ENCODE measurements at regions not wholly inside any gene's neighbourhood (a gene's known extent, or its start where the extent isn't known, plus 50 kb on each side); places are given as distances from the start of the nearest gene placed in this dataset.

DNA sequence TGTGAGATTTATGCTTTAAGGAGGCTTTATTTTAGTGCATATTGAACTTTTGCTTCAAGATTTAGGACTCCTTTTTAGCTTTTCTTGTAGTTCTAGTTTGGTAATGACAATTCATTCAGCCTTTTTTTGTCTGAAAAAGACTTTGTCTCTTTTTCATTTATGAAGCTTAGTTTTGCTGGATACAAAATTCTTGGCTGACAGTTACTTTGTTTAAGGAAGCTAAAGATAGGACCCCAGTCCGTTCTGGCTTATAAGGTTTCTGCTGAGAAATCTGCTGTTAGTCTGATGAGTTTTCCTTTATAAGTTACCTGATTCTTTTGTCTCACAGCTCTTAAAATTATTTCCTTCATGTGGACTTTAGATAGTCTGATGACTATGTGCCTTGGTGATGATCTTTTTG is 142.8 kb upstream of the B3GAT2 start:
- TF ChIP-seq POLR2AphosphoS5 (IDR thresholded peaks at IDR 0.05; ENCODE audit: low read depth, low read length) (no peak), FOXP2 (optimal IDR thresholded peaks at IDR 0.05; ENCODE audit: borderline replicate concordance, extremely low read depth, extremely low read length, insufficient read depth) (no peak), SIN3A (IDR thresholded peaks at IDR 0.05; ENCODE audit: borderline replicate concordance, insufficient read depth, low read length) (no peak), TAF1 (IDR thresholded peaks at IDR 0.05; ENCODE audit: borderline replicate concordance, insufficient read depth, low read length) (no peak)
- TF ChIP-seq, protein P1, sequence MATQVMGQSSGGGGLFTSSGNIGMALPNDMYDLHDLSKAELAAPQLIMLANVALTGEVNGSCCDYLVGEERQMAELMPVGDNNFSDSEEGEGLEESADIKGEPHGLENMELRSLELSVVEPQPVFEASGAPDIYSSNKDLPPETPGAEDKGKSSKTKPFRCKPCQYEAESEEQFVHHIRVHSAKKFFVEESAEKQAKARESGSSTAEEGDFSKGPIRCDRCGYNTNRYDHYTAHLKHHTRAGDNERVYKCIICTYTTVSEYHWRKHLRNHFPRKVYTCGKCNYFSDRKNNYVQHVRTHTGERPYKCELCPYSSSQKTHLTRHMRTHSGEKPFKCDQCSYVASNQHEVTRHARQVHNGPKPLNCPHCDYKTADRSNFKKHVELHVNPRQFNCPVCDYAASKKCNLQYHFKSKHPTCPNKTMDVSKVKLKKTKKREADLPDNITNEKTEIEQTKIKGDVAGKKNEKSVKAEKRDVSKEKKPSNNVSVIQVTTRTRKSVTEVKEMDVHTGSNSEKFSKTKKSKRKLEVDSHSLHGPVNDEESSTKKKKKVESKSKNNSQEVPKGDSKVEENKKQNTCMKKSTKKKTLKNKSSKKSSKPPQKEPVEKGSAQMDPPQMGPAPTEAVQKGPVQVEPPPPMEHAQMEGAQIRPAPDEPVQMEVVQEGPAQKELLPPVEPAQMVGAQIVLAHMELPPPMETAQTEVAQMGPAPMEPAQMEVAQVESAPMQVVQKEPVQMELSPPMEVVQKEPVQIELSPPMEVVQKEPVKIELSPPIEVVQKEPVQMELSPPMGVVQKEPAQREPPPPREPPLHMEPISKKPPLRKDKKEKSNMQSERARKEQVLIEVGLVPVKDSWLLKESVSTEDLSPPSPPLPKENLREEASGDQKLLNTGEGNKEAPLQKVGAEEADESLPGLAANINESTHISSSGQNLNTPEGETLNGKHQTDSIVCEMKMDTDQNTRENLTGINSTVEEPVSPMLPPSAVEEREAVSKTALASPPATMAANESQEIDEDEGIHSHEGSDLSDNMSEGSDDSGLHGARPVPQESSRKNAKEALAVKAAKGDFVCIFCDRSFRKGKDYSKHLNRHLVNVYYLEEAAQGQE (IDR thresholded peaks at IDR 0.05; ENCODE audit: insufficient read depth in 1 of 2, low read depth in 2 of 2, low read length in 2 of 2): no peak

DNA sequence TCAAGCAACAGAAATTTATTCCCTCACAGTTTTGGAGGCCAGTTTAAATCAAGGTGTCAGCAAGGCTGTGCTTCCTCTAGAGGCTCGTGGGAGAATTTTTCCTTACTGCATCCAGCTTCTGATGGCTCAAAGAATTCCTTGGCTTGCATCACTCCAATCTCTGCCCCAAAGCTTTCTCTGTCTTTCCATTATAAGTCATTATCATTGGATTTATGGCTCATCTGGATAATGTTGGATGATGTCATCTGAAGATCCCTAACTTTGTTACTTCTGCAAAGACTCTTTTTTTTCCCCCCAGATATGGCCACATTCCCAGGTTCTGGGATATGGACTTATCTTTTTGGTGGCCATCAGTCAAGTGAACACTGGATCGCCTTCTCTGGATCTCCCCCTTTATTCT is 146.3 kb upstream of the B3GAT2 start:
- TF ChIP-seq SIN3A (IDR thresholded peaks at IDR 0.05; ENCODE audit: borderline replicate concordance, insufficient read depth, low read length): no peak
- TF ChIP-seq, protein P1 (IDR thresholded peaks at IDR 0.05; ENCODE audit: insufficient read depth in 1 of 2, low read depth in 2 of 2, low read length in 2 of 2): no peak
- TF ChIP-seq FOXP2 (optimal IDR thresholded peaks at IDR 0.05; ENCODE audit: borderline replicate concordance, extremely low read depth, extremely low read length, insufficient read depth): no peak
- no peak for TF ChIP-seq POLR2AphosphoS5 (IDR thresholded peaks at IDR 0.05; ENCODE audit: low read depth, low read length)
- no peak for TF ChIP-seq TAF1 (IDR thresholded peaks at IDR 0.05; ENCODE audit: borderline replicate concordance, insufficient read depth, low read length)

DNA sequence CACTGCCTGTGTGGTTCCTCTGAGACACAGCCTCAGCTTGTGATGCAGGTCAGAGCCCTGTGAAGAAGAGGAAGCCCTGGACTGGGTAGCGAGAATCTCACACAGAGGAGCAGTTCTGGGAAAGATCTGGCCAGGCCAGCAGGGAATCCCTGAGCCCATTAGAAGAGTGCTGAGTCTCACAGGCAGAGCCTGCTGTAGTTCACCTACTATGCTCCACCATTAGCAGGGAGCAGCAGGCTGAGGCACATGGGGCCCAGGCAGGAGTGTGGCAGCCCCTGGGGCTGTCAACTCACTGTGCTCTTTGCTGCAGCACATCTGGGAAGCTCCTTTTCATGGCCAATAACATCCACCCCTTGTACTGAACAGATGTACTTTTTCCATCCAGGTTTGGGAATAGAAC is 146.8 kb upstream of the B3GAT2 start:
- TF ChIP-seq TAF1 (IDR thresholded peaks at IDR 0.05; ENCODE audit: borderline replicate concordance, insufficient read depth, low read length) (no peak), FOXP2 (optimal IDR thresholded peaks at IDR 0.05; ENCODE audit: borderline replicate concordance, extremely low read depth, extremely low read length, insufficient read depth) (no peak), POLR2AphosphoS5 (IDR thresholded peaks at IDR 0.05; ENCODE audit: low read depth, low read length) (no peak), SIN3A (IDR thresholded peaks at IDR 0.05; ENCODE audit: borderline replicate concordance, insufficient read depth, low read length) (no peak)
- TF ChIP-seq, protein P1 (IDR thresholded peaks at IDR 0.05; ENCODE audit: insufficient read depth in 1 of 2, low read depth in 2 of 2, low read length in 2 of 2): no peak

DNA sequence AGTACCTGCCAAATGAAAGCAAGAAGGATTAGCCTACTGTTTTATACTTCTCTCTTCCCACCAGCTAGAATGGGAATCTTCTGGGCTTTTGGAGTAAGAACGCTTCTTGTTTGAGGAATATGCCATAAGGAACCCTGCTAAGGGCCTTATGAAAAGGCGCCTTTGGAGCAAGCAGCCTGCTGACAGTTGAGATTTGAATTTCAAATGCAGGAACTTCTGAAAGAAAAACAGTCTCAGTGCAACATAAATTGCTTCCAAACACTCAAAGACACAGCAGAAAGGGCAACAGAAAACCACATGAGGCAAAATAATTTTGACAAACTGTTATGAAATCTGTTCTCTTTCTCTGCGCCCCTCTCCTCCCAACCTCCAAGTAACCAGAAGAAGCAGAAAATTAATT is 149.4 kb upstream of the B3GAT2 start:
- no peak for TF ChIP-seq SIN3A (IDR thresholded peaks at IDR 0.05; ENCODE audit: borderline replicate concordance, insufficient read depth, low read length)
- no peak for TF ChIP-seq POLR2AphosphoS5 (IDR thresholded peaks at IDR 0.05; ENCODE audit: low read depth, low read length)
- TF ChIP-seq FOXP2 (optimal IDR thresholded peaks at IDR 0.05; ENCODE audit: borderline replicate concordance, extremely low read depth, extremely low read length, insufficient read depth): no peak
- TF ChIP-seq, protein P1 (IDR thresholded peaks at IDR 0.05; ENCODE audit: insufficient read depth in 1 of 2, low read depth in 2 of 2, low read length in 2 of 2): no peak
- TF ChIP-seq TAF1 (IDR thresholded peaks at IDR 0.05; ENCODE audit: borderline replicate concordance, insufficient read depth, low read length): no peak

DNA sequence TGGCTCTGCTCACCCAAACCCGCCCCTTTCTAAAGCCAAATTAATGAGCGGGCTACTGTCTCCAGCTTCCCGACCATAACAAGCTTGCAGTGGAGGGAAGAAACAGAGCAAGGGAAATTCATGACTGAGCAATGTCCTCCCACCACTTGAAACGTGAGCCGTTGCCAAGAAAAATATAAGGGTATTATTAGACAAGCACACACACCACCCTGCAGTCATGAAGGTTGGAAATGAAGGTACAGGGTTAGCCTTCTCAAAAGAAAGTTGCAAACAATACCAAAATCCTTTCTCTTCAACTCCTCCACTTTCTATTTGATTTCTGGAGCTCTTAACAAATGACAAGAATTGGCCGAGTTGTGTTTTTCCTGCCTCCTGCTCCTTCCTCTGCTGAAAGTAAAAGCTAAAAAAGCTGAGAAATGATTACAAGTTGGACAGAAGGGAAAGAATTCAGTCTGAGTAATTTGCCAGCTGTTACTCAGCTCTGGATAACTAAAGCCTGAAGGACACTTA is 151.1 kb upstream of the B3GAT2 start:
- TF ChIP-seq TAF1 (IDR thresholded peaks at IDR 0.05; ENCODE audit: borderline replicate concordance, insufficient read depth, low read length): no peak

Measured in PFSK-1 (cell line).